ENCODE measurements at regions not wholly inside any gene's neighbourhood (a gene's known extent, or its start where the extent isn't known, plus 50 kb on each side); places are given as distances from the start of the nearest gene placed in this dataset.

GRCh38 chr15:47338771-47339170 lies 378.5 kb upstream of the SEMA6D start:
- TF ChIP-seq, protein P1, sequence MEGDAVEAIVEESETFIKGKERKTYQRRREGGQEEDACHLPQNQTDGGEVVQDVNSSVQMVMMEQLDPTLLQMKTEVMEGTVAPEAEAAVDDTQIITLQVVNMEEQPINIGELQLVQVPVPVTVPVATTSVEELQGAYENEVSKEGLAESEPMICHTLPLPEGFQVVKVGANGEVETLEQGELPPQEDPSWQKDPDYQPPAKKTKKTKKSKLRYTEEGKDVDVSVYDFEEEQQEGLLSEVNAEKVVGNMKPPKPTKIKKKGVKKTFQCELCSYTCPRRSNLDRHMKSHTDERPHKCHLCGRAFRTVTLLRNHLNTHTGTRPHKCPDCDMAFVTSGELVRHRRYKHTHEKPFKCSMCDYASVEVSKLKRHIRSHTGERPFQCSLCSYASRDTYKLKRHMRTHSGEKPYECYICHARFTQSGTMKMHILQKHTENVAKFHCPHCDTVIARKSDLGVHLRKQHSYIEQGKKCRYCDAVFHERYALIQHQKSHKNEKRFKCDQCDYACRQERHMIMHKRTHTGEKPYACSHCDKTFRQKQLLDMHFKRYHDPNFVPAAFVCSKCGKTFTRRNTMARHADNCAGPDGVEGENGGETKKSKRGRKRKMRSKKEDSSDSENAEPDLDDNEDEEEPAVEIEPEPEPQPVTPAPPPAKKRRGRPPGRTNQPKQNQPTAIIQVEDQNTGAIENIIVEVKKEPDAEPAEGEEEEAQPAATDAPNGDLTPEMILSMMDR (IDR thresholded peaks at IDR 0.05), result no peak
- TF ChIP-seq POLR2A (IDR thresholded peaks at IDR 0.05), result no peak
- no peak for TF ChIP-seq EP300 (IDR thresholded peaks at IDR 0.05)
- no peaks in the 10 kb centered on the region for H3K9me3 ChIP-seq
- WGBS, 3 donors, result 88 to 94% (median 91%) methylated on average over 3 of the region's 3 CpGs
- H3K4me1 ChIP-seq (ENCODE audit: insufficient read depth), result peaks cover 2% of the 10 kb centered on the region
- no peak overlapping the region for H3K4me3 ChIP-seq
- H3K27ac ChIP-seq, result no peak overlapping the region
- DNase-seq, result no peak
- H3K36me3 ChIP-seq, result no peaks in the 10 kb centered on the region
- no peaks in the 10 kb centered on the region for H3K27me3 ChIP-seq
- intact Hi-C loops (cut with DNase I), result no loop called here

DNA sequence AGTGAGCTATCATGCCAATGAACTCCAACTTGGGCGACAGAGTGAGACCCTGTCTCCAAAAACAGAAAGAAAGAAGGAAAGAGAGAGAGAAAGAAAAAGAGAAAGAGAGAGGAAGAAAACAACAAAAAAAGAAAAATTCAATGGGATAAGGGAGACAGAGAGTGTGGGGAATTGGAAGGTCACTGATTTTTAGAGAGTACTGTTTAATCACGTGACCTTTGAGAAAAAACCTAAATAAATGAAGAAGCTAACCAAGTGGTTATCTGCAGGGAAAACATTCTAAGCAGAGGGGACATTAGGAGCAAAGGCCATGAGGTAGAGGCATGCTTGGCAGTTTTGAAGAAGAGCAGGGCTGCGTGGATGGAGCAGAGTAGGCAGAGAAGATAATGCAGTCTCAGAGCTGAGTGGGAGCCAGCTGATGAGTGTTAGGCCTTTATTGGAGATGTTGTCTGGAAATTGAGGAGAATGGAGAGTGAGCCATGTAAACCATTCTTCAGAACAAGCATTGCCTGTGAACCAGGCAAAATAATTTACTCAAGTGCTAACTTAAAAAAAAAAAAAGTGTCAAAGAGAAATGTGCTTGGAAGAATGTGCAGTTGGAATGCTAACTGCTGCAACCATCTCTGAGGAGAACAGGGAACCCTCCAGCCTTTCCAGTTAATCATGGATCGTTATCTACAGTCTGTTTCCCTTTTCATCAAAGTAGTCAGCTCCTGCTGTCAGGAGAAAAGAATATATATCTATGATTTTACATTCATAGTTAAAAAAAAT lies 377.3 kb upstream of the SEMA6D start:
- 56 to 69% (median 62%) methylated on average over 4 of the region's 4 CpGs for WGBS, 3 donors
- peak in 1 of 5 donors; percentile 15 for DNase-seq
- H3K4me3 ChIP-seq, result no peak overlapping the region
- H3K4me1 ChIP-seq (ENCODE audit: insufficient read depth), result peaks cover 2% of the 10 kb centered on the region
- no peak for TF ChIP-seq POLR2A (IDR thresholded peaks at IDR 0.05)
- no peak for TF ChIP-seq EP300 (IDR thresholded peaks at IDR 0.05)
- TF ChIP-seq, protein P1 (IDR thresholded peaks at IDR 0.05), result no peak
- no peaks in the 10 kb centered on the region for H3K9me3 ChIP-seq
- H3K27ac ChIP-seq, result no peak overlapping the region
- H3K36me3 ChIP-seq, result no peaks in the 10 kb centered on the region
- no peaks in the 10 kb centered on the region for H3K27me3 ChIP-seq
- intact Hi-C loops (cut with DNase I), result no loop called here

DNA sequence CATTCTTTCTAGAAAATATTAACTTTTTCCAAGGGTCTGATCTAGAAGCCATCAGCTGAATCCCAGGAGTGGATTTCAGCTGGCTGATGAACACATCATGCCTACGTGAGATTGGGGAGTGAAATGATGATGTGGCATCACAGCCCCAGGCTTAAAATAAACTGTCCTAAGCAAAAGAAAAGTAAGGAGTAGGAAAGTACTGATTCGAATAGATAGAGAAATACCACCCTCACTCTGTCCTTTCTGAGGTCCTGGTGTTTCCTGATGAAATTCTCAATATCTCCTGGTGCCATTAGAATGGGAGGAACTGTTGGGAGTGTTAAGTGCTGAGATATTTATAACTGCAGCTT lies 376.8 kb upstream of the SEMA6D start:
- whole genome bisulfite sequencing, 3 donors, result 68 to 78% (median 77%) methylated on average over 2 of the region's 2 CpGs
- no peak overlapping the region for H3K4me3 ChIP-seq
- no peaks in the 10 kb centered on the region for H3K27me3 ChIP-seq
- no peak for DNase-seq
- peaks cover 2% of the 10 kb centered on the region for H3K4me1 ChIP-seq (ENCODE audit: insufficient read depth)
- no peak overlapping the region for H3K27ac ChIP-seq
- intact Hi-C loops (cut with DNase I), result no loop called here
- H3K9me3 ChIP-seq, result no peaks in the 10 kb centered on the region
- TF ChIP-seq, protein P1 (IDR thresholded peaks at IDR 0.05), result no peak
- no peak for TF ChIP-seq EP300 (IDR thresholded peaks at IDR 0.05)
- no peak for TF ChIP-seq POLR2A (IDR thresholded peaks at IDR 0.05)
- H3K36me3 ChIP-seq, result no peaks in the 10 kb centered on the region

- H3K27me3 ChIP-seq, result no peaks in the 10 kb centered on the region
- DNase-seq, result no peak
- H3K9me3 ChIP-seq, result no peaks in the 10 kb centered on the region
- no peak overlapping the region for H3K4me3 ChIP-seq
- no peak overlapping the region for H3K27ac ChIP-seq
- H3K36me3 ChIP-seq, result no peaks in the 10 kb centered on the region
- intact Hi-C loops (cut with DNase I), result no loop called here
- no peak for TF ChIP-seq EP300 (IDR thresholded peaks at IDR 0.05)
- TF ChIP-seq, protein P1 (IDR thresholded peaks at IDR 0.05), result no peak
- no peak for TF ChIP-seq POLR2A (IDR thresholded peaks at IDR 0.05)
- WGBS, 3 donors, result 86 to 99% (median 93%) methylated on average over 2 of the region's 2 CpGs
- no peaks in the 10 kb centered on the region for H3K4me1 ChIP-seq (ENCODE audit: insufficient read depth)
Measured at GRCh38 chr15:47349179-47349578, 368.1 kb upstream of the SEMA6D start.
